MCF 10A (cell line): ENCODE measurements at regions not wholly inside any gene's neighbourhood (a gene's known extent, or its start where the extent isn't known, plus 50 kb on each side); places are given as distances from the start of the nearest gene placed in this dataset.
"Not testable (repeated sequence)": the region's sequence is repeated elsewhere in the genome, so short reads cannot be mapped to it uniquely, and the experiment has no call there.

Source experiments
- BruUV-seq: library from RNA; stranded (reverse); fragments of 400-500 nt; replicated peaks from 2 replicates; lab custom pipeline; 2021; lab: Mats Ljungman, UMichigan
- CTCF ChIA-PET: fragments of 300-600 bp; sonication (Branson Sonifier 250); formaldehyde crosslinking; extraction: SDS; loops from one replicate; lab custom pipeline; 2021; ENCODE audit warnings: antibody characterized with exemption, inconsistent platforms; lab: Yijun Ruan, JAX
- POLR2A ChIA-PET: fragments of 300-600, 350-650 bp; sonication (Branson Sonifier 250); formaldehyde crosslinking; extraction: SDS; loops from one replicate; lab custom pipeline; 2020; ENCODE audit warnings: antibody characterized with exemption, inconsistent platforms; lab: Yijun Ruan, JAX
- DNase-seq: peaks from one replicate; pipeline ENCODE4 v3.0.0-alpha.2; 2018; ENCODE audit not compliant: unreplicated experiment
- H3K27ac Mint-ChIP-seq: one replicate; pipeline ENCODE4 v1.8.0; 2022; ENCODE audit warnings: mild to moderate bottlenecking, low read depth, mixed read lengths; ENCODE audit not compliant: unreplicated experiment
- H3K27me3 Mint-ChIP-seq: one replicate; pipeline ENCODE4 v1.8.0; 2022; ENCODE audit warnings: mixed read lengths; ENCODE audit not compliant: insufficient read depth, unreplicated experiment
- H3K36me3 Mint-ChIP-seq: one replicate; pipeline ENCODE4 v1.8.0; 2022; ENCODE audit warnings: mild to moderate bottlenecking, moderate library complexity, mixed read lengths; ENCODE audit not compliant: insufficient read depth, unreplicated experiment
- H3K4me1 Mint-ChIP-seq: one replicate; pipeline ENCODE4 v1.8.0; 2022; ENCODE audit warnings: mixed read lengths; ENCODE audit not compliant: insufficient read depth, unreplicated experiment
- H3K4me3 Mint-ChIP-seq: one replicate; pipeline ENCODE4 v1.8.0; 2022; ENCODE audit warnings: mild to moderate bottlenecking, moderate library complexity, mixed read lengths; ENCODE audit not compliant: unreplicated experiment
- H3K9me3 Mint-ChIP-seq: one replicate; pipeline ENCODE4 v1.8.0; 2022; ENCODE audit warnings: mixed read lengths; ENCODE audit not compliant: unreplicated experiment
- intact Hi-C: fragments of 100-400 bp; cut with micrococcal nuclease; formaldehyde crosslinking; loops from 2 replicates; pipeline ENCODE4 v1.14.1; 2022

DNA sequence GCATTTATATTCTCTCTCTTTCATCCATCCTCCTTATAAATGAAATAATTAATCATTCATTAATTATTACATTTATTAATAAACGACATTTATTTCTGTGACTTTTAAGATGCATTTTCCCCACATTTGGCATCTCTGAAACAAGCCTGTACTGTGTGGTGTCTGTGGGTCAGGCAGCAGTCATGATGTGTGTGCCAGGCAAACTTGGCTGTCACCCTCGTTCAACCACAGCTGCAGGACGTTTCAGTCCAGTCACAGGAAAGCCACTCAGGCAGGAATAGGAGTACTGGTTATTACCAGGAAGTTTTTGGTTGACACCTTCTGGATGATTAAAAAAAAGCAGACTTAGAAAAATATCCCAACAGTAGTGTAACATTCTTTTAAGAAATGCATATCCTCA is 175.6 kb upstream of the LRRC61 start:
- intact Hi-C loops, DNase-seq, BruUV-seq, CTCF ChIA-PET, H3K36me3 Mint-ChIP-seq, H3K9me3 Mint-ChIP-seq, H3K4me1 Mint-ChIP-seq, H3K27ac Mint-ChIP-seq, H3K4me3 Mint-ChIP-seq, H3K27me3 Mint-ChIP-seq, POLR2A ChIA-PET: not testable (repeated sequence)

DNA sequence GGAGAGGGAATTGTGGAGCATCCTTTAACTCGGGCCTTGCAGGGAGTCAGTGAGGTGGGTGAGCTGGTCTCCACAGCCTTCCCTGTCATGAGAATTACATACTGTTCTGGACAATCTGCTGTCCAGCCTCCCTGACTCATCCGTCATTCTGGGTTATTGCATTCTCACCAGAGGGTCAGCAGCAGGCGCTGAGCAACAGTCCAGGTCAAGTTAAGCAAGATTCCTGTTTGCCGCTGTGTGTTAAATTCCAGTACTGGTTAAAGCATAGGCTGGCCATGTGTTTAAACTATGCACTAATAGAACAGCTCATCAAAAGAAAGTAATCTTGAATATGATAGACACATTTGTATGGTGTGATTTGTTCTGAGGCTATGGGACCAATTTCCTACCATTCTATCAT is 167.1 kb upstream of the LRRC61 start:
- DNase-seq: peak; percentile 0
- intact Hi-C loops, CTCF ChIA-PET, H3K36me3 Mint-ChIP-seq, H3K27me3 Mint-ChIP-seq, BruUV-seq, H3K4me3 Mint-ChIP-seq, H3K27ac Mint-ChIP-seq, POLR2A ChIA-PET, H3K9me3 Mint-ChIP-seq, H3K4me1 Mint-ChIP-seq: not testable (repeated sequence)

DNA sequence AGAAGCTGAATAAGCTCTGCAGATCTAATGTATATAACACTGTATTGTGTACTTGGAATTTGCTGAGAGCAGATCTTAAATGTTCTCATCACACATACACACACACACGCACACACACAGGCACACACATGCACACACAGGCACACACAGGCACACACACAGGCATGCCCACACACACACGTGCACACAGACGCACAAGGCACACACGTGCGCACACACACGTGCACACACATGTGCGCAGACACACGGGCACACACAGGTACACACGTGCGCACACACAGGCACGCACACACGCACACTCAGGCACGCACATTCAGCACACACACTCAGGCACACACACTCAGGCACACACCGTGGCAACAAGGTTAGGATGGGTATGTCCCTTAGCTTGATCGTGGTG is 164.5 kb upstream of the LRRC61 start:
- H3K4me1 Mint-ChIP-seq, intact Hi-C loops, H3K36me3 Mint-ChIP-seq, H3K27me3 Mint-ChIP-seq, DNase-seq, BruUV-seq, H3K9me3 Mint-ChIP-seq, POLR2A ChIA-PET, H3K4me3 Mint-ChIP-seq, CTCF ChIA-PET, H3K27ac Mint-ChIP-seq: not testable (repeated sequence)

DNA sequence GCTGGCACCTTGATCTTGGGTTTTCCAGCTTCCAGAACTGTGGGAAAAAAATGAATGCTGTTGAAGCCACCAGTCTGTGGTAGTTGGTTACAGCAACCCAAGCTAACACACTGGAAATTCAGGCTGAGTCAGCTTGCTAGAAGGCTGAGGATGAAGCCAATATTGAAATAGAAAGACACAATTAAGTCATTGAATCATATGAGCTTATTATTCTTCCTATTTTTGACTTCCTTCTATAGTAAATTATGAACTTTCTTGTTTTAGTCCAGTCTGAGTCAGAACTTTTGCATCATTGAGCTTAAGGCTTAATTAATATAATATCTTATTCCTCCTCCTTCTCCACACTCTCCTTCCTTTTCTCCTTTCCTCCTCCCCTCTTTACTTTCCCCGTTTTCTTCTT is 153.6 kb upstream of the LRRC61 start:
- H3K9me3 Mint-ChIP-seq, CTCF ChIA-PET, BruUV-seq, H3K4me1 Mint-ChIP-seq, intact Hi-C loops, H3K27ac Mint-ChIP-seq, DNase-seq, H3K4me3 Mint-ChIP-seq, H3K27me3 Mint-ChIP-seq, H3K36me3 Mint-ChIP-seq, POLR2A ChIA-PET: not testable (repeated sequence)

DNA sequence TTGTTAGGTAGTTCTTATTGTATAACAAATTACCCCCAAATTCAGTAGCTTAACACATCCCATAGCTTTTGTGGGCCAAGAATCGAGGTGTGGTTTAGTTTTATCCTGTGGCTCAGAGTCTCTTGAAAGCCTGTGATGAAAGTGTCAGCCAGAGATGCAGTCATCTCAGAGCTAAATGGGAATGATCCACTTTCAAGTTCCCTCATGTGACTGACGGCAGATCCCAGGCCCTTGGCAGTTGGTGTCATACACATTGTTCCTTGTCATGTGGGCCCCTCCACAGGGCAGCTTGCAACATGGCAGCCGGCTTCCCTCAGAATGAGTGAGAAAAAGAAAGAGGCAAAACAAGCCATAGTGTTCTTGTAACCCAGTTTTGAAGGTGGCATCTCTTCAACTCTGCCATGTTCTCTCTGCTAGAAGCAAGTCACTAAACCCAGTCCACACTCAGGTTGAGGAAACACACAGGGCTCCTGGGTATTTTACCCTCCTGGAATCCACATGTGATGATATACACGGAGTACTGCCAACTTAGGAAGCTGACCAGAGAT is 153.1 kb upstream of the LRRC61 start:
- BruUV-seq: not testable (repeated sequence)

DNA sequence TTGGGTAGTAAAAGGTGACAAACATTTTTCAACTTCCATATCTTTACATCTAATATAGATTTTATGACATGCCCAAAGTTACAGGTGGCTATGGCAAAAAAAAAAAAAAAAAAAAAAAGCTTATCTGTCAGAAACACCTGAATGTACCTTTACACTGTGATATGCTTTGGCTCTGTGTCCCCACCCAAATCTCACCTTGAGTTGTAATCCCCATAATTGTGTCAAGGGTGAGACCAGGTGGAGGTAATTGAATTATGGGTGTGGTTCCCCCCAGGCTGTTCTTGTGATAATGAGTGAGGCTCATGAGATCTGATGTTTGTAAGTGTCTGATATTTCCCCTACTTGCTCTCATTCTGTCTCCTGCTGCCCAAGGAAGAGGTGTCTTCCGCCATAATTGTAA is 139.6 kb upstream of the LRRC61 start:
- H3K9me3 Mint-ChIP-seq, POLR2A ChIA-PET, H3K4me1 Mint-ChIP-seq, H3K4me3 Mint-ChIP-seq, DNase-seq, H3K27ac Mint-ChIP-seq, CTCF ChIA-PET, H3K36me3 Mint-ChIP-seq, intact Hi-C loops, H3K27me3 Mint-ChIP-seq, BruUV-seq: not testable (repeated sequence)

More for the DNA sequence above, 153.1 kb upstream of the LRRC61 start:
- H3K4me1 Mint-ChIP-seq, H3K27me3 Mint-ChIP-seq, DNase-seq, H3K27ac Mint-ChIP-seq, H3K36me3 Mint-ChIP-seq, CTCF ChIA-PET, H3K9me3 Mint-ChIP-seq, POLR2A ChIA-PET, intact Hi-C loops, H3K4me3 Mint-ChIP-seq: not testable (repeated sequence)

DNA sequence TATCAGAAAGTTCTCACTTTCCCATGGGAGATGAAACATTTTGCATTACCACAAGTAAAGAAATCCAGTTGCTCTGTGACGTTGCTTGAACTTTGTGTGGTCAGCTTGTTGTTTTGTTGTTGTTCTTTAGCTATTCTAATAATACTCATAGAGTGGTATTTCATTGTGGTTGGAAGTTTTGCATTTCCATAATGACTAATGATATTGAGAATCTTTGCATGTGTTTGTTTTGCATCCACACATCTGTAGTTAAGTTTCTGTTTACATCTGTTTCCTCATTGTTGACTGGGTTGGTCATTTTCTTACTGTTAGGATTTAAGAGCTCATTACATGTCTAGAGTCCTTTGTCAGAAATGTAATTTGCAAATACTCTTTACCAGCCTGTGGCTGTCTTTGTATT is 133.2 kb upstream of the LRRC61 start:
- POLR2A ChIA-PET, BruUV-seq, H3K27me3 Mint-ChIP-seq, H3K36me3 Mint-ChIP-seq, H3K27ac Mint-ChIP-seq, intact Hi-C loops, H3K4me3 Mint-ChIP-seq, H3K4me1 Mint-ChIP-seq, CTCF ChIA-PET, H3K9me3 Mint-ChIP-seq: not testable (repeated sequence)
- peak; percentile 30 for DNase-seq

DNA sequence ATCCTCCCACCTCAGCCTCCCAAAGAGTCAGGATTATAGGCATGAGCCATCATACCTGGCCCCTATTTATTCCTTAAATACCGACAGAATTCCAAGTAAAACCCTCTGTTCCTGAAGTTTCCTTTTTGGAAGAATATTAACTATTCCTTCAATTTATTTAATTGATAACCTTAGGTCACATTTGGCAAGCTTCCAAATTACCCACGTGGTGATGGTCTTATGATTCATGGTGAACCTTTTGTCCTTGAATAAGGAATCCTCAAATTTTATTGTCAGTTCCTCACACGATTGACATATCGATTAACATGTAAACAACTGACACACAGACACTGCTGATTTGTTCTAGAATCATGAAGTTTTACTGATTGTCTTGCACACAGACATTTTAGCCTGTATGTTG is 130.6 kb upstream of the LRRC61 start:
- CTCF ChIA-PET, intact Hi-C loops, H3K36me3 Mint-ChIP-seq, H3K9me3 Mint-ChIP-seq, BruUV-seq, H3K4me1 Mint-ChIP-seq, H3K27me3 Mint-ChIP-seq, DNase-seq, H3K4me3 Mint-ChIP-seq, H3K27ac Mint-ChIP-seq, POLR2A ChIA-PET: not testable (repeated sequence)

DNA sequence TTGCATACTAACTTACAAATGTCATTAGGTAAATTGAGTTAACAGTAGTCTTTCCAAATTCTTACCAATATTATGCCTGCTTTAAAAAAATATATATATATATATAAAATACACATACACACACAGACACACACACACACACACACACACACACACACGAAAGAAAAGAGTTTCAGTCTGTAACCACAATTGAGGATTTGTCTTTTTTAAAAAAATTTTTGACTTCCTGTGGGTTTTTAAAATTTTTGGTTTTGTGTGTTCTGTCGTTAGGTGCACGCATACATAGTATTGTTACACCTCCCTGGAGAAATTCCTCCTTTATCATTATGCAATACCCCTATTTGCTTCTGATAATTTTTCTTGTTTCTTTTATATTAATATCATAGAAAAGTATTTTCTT is 129.3 kb upstream of the LRRC61 start:
- H3K9me3 Mint-ChIP-seq, CTCF ChIA-PET, H3K4me1 Mint-ChIP-seq, H3K4me3 Mint-ChIP-seq, POLR2A ChIA-PET, DNase-seq, H3K27ac Mint-ChIP-seq, H3K36me3 Mint-ChIP-seq, BruUV-seq, H3K27me3 Mint-ChIP-seq, intact Hi-C loops: not testable (repeated sequence)
